ENCODE measurements at regions not wholly inside any gene's neighbourhood (a gene's known extent, or its start where the extent isn't known, plus 50 kb on each side); places are given as distances from the start of the nearest gene placed in this dataset.

DNA sequence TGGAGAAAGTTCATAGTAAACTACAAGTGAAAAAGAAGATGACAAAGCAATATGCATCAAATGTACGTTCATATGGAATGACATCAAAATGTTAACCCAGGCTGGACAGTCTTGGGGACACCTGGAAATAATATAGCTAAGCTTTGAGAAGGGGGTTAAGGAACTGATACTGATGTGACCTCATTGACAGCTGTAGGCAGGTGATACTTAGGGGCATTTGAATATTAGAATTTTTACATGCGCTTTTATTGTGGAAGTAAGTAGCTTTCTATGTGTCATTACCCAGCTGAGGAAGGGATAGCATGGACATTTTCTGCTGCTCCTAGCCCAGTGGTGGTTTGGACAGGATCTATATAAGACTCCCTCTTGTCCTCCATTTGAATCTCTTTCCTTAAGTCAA is 299.7 kb downstream of the CWC27 start:
- no peak for FAIRE-seq

DNA sequence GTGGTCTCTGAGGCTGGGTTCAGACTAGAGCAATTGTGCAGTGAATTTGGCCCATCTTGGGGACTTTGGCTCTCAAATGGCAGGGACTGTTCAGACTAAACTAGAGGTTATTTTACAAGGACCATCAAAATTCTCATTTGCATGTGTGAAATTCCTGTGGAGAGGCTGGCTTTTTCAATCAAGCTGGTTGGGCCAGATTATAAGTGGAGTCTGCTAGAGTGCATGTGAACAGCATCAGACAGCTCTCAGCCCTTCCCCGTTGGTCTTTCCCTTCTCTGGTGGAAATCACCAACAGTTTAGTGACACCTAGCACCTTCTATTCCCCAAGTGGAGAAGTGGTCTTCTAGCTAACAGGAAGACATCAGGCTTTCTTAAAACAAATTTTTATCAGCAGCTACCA is 301.3 kb downstream of the CWC27 start:
- DNase-seq (ENCODE audit: insufficient read length, low spot score) (no peak), FAIRE-seq (no peak)

More for the DNA sequence above, 299.7 kb downstream of the CWC27 start:
- no peak for DNase-seq (ENCODE audit: insufficient read length, low spot score)

DNA sequence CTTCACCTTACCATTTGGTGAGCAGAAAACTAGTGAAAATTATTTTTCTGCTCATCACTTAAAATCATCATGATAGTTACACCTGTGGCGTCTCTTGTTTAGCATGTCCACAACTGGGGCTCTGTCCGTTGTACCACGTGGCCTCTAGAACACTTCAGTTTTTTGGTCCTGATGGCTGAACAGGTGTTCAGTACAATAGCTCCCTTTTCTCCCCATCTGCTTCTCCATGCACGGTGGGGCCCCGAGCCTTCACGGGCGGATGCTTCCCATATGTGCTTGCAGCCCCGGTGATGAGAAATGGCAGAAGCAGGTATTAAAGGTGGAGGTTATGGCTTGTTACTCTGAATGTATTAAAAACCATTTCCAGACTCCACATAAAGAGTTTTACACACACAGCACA is 304.1 kb downstream of the CWC27 start:
- DNase-seq (ENCODE audit: insufficient read length, low spot score) = no peak
- FAIRE-seq = peak; percentile 81

DNA sequence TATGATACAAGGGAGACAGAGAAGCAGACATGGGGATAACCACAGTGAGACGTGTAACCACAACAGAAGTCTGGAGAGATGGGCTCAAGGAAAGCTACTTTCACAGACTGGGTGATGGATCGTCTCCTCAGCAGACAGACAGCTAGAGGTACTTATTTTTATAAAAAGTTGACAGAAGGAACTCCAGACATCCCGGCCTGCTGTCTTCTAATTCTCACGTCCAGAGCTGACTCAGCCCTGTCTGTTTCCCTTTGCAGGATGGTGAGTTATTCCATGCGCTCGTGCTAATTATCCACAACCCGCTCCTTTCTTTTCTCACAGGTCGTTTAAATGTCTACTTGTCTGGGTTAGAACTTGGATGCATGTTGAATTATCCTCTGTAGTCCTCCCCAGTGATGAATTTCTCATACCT is 304.5 kb downstream of the CWC27 start:
- no peak for DNase-seq (ENCODE audit: insufficient read length, low spot score)
- no peak for FAIRE-seq

DNA sequence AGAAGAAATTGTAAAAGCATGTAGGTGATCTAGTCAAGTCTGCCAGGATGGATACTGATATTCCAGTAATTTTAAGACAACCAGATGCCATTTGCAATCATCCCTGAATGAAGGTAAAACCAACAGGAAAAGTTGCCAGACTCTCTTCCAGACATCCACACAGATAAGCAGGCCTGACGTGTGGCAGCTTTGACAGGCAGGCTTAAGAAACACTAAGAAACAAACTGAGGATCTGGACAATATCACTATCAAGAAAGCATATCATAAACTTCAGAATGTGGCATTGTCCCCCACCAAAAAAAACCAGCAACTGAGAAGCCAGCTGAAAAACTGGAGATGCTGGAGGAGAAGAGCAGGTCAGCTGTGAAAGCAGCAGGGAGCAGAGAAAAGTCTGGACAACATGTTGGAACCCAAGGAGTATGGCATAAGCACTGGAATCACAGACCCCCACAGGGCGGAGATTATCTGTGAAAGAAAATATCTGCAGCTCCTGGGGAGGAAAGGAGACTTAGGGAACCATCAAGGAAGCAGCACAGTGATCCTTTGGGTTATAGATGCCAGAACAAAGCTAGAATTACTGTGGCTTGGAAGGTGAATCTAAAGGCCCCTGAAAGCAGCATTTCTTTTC is 307.0 kb downstream of the CWC27 start:
- no peak for FAIRE-seq
- DNase-seq (ENCODE audit: insufficient read length, low spot score) = no peak

DNA sequence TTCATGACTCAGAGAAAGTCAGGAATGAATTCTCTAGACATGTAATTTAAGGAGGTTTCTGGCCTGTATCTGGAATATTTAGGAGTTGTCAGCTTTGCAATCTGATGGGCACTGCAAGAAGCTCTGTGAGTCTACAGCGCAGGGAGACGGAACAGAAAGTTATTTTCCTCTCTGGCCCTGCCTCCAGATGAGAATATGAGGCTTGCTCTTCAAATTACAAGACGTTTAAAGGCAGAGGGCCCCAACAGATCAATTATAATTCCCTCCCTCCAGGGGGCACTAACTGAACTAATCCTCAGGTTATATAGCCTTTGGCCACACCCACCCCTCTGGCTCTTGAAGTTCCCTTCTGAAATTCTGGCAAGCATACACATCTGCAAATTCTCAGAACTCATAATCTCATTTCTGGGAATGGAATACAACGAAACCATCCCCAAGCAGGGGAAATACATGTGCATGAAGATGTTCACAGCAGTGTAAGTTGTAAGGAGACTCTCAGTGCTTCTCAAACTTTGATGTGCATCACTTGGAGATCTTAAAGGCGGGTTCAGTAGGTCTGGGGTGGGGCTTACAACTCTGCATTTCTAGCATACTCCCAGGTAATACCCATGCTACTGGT is 307.6 kb downstream of the CWC27 start:
- no peak for DNase-seq (ENCODE audit: insufficient read length, low spot score)
- FAIRE-seq = peak; percentile 96

DNA sequence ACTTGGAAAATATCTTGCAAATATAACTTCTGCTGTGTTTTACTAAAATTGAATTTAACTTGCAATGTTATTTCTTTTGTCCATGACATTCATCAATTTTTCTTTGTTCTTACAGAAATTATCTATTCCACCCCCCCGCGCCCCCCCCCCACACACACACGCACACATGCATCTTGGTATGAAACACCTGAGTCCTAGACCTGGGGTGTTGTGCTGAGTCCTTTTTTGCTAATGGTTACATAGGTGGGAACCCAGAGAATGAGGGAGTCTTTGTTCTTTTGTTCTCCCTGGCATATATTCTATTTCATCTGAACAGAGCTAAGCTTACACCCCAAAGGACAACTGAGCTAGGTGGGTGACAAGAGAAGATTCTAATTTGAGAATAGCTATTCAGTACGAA is 308.9 kb downstream of the CWC27 start:
- no peak for DNase-seq (ENCODE audit: insufficient read length, low spot score)

DNA sequence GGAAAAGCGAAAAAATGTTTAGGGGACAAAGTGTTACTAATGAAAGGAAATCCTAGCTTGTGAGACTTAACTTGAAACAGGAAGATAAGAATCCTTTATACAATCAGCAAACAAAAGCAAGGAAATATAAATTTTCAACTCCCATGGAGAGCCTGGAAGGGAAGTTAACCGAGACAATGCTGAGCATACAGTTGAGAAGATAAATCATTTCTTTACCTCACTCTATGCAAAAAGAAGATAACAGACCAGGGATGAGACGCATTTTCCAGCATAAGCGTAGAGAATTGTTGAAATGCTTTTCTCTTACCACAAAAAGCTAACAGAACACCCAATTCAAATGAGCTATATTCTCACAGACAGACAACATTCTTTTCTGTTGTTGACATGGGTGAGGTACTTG is 309.6 kb downstream of the CWC27 start:
- DNase-seq (ENCODE audit: insufficient read length, low spot score) (no peak), FAIRE-seq (no peak)

More for the DNA sequence above, 308.9 kb downstream of the CWC27 start:
- no peak for FAIRE-seq

DNA sequence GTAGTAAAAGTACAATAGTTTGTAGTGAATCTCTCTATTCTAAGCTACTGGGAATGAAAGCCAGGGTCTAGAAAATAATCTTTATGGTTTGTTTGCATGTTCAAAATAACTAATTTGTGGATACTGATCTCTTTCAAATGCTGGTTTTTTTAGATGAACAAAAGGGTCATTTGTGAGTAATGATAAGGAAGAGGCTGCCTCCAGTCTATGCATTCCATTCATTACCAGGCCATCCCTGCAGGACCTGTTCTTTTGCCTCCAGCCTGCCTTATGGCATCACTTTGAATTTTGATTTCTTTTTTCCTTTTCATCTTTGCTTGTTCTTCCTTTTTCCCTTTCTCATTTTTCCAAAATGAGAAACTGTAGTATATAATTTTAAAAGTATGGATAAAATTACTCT is 312.3 kb downstream of the CWC27 start:
- no peak for DNase-seq (ENCODE audit: insufficient read length, low spot score)
- FAIRE-seq = no peak

DNA sequence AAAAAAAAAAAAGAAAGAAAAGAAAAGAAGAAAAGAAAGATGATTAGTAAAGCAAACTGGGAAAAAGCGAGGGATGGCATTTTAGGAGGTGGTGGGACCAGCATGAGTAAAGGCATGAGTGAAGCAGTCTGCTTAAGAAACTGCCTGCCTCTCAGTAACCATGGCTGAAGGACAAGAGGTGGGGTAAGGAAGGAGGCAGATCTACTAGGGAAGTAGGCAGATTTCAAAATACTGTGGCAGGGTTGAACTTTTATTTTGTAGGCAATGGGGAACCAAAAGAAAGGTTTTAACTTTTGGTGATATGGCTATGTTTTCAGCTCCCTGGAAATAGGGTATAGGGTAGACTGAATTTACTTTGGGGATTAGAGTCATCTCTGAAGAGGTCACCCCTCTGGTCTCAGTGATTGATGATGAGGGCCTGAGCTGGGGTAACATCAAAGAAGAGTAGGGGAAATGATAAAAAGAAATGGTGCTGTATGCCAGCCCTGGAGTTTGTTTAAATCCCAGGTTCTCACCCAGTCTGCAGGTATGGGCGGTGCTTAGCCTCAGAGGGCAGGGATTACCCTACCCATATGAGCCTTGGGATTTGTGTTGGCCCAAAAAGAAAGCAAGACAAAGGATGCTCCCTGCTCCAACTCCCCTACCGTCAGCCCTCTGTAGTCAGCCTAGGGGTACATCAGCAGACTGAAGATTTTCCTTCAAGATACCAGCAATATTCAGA is 316.2 kb downstream of the CWC27 start:
- FAIRE-seq = no peak

DNA sequence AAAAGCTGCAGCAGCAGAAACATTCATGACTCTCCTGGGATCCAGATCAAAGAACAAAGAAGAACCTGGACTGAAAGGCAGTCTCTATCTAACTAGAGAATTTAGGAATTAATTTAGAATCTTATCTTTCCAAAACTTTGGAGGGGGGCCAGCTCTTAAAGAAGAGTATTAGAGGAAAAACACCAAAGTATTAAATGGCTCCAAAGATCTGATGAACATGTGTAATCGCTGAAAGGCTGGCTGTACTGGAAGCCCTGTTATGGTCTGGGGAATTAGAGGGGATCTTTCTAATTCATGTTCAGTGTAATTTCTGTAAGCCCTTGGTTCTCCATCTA is 316.8 kb downstream of the CWC27 start:
- FAIRE-seq (no peak), DNase-seq (ENCODE audit: insufficient read length, low spot score) (no peak)

More for the DNA sequence above, 316.2 kb downstream of the CWC27 start:
- DNase-seq (ENCODE audit: insufficient read length, low spot score) = no peak

DNA sequence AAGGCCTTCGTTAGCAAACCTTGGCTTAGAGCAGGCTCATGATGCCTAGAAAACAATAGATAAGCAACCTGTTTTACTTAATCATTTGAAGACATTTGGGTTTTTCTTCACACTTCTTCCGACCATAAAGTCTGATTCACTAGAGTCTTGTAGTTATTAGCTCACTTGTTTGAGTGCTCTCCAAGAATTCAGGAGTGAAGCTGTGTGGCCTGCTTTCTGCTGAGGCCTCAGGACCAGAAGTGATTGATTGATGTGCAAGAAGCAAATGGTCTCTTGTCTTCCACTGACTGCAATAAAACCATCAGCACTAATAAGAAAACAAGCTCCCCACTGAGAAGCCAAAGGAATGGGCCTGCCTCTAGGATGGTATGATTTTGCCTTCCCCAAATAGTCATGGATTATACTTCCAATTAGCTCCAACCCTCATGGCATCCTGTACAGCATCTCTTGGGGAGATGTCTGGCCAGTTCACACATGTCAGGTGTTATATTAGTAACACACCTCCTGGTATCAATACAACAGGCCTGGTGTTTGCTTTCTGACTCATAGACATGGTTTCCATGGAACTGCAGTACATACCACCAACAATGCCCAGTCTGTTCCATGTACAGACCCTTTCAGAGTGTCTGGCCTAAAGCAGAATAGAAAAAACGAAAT is 317.6 kb downstream of the CWC27 start:
- FAIRE-seq (no peak), DNase-seq (ENCODE audit: insufficient read length, low spot score) (no peak)

DNA sequence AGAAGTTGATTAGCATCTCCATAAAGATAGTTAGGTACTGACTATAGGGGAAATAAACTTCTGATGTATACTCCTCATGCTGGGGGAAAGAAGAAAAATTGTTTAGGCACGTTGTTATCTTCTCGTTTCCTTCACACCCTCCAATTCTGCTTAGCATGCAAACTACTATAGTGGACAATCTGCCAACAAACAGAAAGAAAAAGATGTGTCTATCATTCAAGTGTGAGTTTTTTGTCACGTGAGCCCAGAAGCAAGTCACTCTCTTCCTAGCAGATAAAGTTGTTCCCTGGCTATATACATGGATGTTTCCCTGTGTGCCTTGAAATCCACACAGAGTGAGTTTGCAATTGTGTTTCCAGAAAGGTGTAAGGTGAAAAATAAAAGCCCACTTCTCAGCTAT is 318.4 kb downstream of the CWC27 start:
- no peak for FAIRE-seq
- DNase-seq (ENCODE audit: insufficient read length, low spot score) = no peak

DNA sequence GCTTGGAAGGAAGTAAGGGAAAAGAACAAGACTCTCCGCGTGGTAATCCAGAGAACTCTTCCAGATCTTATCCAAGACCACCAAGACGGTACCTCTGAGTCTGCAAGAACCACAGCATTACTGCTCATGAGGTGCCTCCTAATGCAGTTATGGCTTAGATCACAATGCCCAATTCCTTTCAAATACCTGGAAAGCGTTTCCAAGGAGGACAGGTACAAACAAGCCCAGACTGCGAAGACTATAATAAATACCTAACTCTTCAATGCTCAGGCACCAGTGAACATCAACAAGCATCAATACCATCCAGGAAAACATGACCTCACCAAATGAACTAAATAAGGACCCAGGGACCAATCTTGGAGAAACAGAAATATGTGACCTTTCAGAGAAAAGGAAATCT is 325.5 kb downstream of the CWC27 start:
- no peak for DNase-seq (ENCODE audit: insufficient read length, low spot score)
- no peak for FAIRE-seq

DNA sequence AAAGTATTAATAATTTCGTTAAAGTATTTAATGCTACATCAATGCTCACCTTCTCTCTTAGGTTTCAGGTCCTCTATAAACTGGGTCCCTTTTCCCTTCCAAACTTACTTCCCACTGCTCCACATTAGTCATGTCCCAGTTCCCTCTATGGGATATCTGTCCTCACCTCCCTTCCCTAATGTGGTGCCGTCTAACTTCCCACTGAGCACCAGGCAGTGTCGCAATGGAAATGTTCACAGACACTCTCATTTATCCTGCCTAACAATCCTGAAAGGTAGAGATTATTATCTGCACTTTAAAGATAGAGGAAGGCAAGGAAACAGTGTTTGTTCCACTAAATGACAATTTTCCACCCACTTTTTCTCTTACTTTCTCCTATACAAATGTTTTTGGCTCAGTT is 329.7 kb downstream of the CWC27 start:
- FAIRE-seq (no peak), DNase-seq (ENCODE audit: insufficient read length, low spot score) (no peak)

Measured in GM19239 (cell line).